ENCODE measurements at regions not wholly inside any gene's neighbourhood (a gene's known extent, or its start where the extent isn't known, plus 50 kb on each side); places are given as distances from the start of the nearest gene placed in this dataset.

- no peak for DNase-seq (ENCODE audit: low spot score)
Observed at GRCh38 chr7:41524876-41525275, 178.0 kb downstream of the INHBA start.

- DNase-seq (ENCODE audit: low spot score), result no peak
Observed at GRCh38 chr7:41520445-41520844, 182.4 kb downstream of the INHBA start.

GRCh38 chr7:41517771-41518170 is 185.1 kb downstream of the INHBA start:
- DNase-seq (ENCODE audit: low spot score), result no peak

GRCh38 chr7:41508755-41509154 is 194.1 kb downstream of the INHBA start:
- no peak for DNase-seq (ENCODE audit: low spot score)

GRCh38 chr7:41507686-41508268 is 195.1 kb downstream of the INHBA start:
- no peak for DNase-seq (ENCODE audit: low spot score)

- no peak for DNase-seq (ENCODE audit: low spot score)
Observed at GRCh38 chr7:41504214-41504980, 198.5 kb downstream of the INHBA start.

- DNase-seq (ENCODE audit: low spot score), result peak; percentile 26
Observed at GRCh38 chr7:41503438-41503837, 199.5 kb downstream of the INHBA start.

- DNase-seq (ENCODE audit: low spot score), result no peak
Observed at GRCh38 chr7:41501466-41501865, 201.4 kb downstream of the INHBA start.

GRCh38 chr7:41501006-41501405 is 201.9 kb downstream of the INHBA start:
- DNase-seq (ENCODE audit: low spot score), result no peak

GRCh38 chr7:41492603-41493002 is 210.3 kb downstream of the INHBA start:
- DNase-seq (ENCODE audit: low spot score), result no peak

GRCh38 chr7:41491883-41492471 is 210.9 kb downstream of the INHBA start:
- no peak for DNase-seq (ENCODE audit: low spot score)

- no peak for DNase-seq (ENCODE audit: low spot score)
Observed at GRCh38 chr7:41491308-41491707, 211.6 kb downstream of the INHBA start.

- DNase-seq (ENCODE audit: low spot score), result no peak
Observed at GRCh38 chr7:41489885-41490284, 213.0 kb downstream of the INHBA start.

- no peak for DNase-seq (ENCODE audit: low spot score)
Observed at GRCh38 chr7:41487229-41487940, 215.5 kb downstream of the INHBA start.

- no peak for DNase-seq (ENCODE audit: low spot score)
Observed at GRCh38 chr7:41481353-41481752, 221.5 kb downstream of the INHBA start.

GRCh38 chr7:41478187-41478586 is 224.7 kb downstream of the INHBA start:
- no peak for DNase-seq (ENCODE audit: low spot score)

GRCh38 chr7:41476460-41476803 is 226.5 kb downstream of the INHBA start:
- DNase-seq (ENCODE audit: low spot score), result no peak

- no peak for DNase-seq (ENCODE audit: low spot score)
Observed at GRCh38 chr7:41475801-41476459, 227.0 kb downstream of the INHBA start.

- DNase-seq (ENCODE audit: low spot score), result peak; percentile 16
Observed at GRCh38 chr7:41472427-41473125, 230.3 kb downstream of the INHBA start.

GRCh38 chr7:41470081-41470480 is 232.8 kb downstream of the INHBA start:
- DNase-seq (ENCODE audit: low spot score), result no peak

GRCh38 chr7:41467596-41467995 is 235.3 kb downstream of the INHBA start:
- no peak for DNase-seq (ENCODE audit: low spot score)

Measured in hepatic stellate cell (primary cell).